Smooth muscle cell (in vitro differentiated cells): ENCODE measurements at regions not wholly inside any gene's neighbourhood (a gene's known extent, or its start where the extent isn't known, plus 50 kb on each side); places are given as distances from the start of the nearest gene placed in this dataset.

Source experiments
- DNase-seq: peaks from one replicate; lab custom pipeline; 2025; ENCODE audit not compliant: unreplicated experiment; lab: John Stamatoyannopoulos, UW
- H2AFZ ChIP-seq: fragments of 200-600 bp; sonication (generic); 2 replicates; pipeline ENCODE4 v1.6.0; 2016; ENCODE audit warnings: antibody characterized with exemption, low read depth, mild to moderate bottlenecking
- H3F3A ChIP-seq: fragments of 200-600 bp; sonication (generic); 2 replicates; pipeline ENCODE4 v1.6.0; 2017; ENCODE audit warnings: antibody characterized with exemption, low read depth
- H3K27ac ChIP-seq: fragments of 200-600 bp; sonication (generic); 2 replicates; pipeline ENCODE4 v1.5.1; 2016; ENCODE audit warnings: low read depth, mild to moderate bottlenecking
- H3K27me3 ChIP-seq: fragments of 200-600 bp; sonication (generic); 2 replicates; pipeline ENCODE4 v1.6.1; 2016; ENCODE audit warnings: low read depth, mild to moderate bottlenecking
- H3K36me3 ChIP-seq: fragments of 200-600 bp; sonication (generic); 2 replicates; pipeline ENCODE4 v1.5.1; 2016; ENCODE audit warnings: low read depth
- H3K4me1 ChIP-seq: fragments of 200-600 bp; sonication (generic); 2 replicates; pipeline ENCODE4 v1.5.1; 2016; ENCODE audit warnings: low read depth
- H3K4me2 ChIP-seq: fragments of 200-600 bp; sonication (generic); 2 replicates; pipeline ENCODE4 v1.6.0; 2016; ENCODE audit warnings: mild to moderate bottlenecking
- H3K4me3 ChIP-seq: fragments of 200-600 bp; sonication (generic); 2 replicates; pipeline ENCODE4 v1.5.1; 2016; ENCODE audit warnings: mild to moderate bottlenecking
- H3K79me2 ChIP-seq: fragments of 200-600 bp; sonication (generic); 2 replicates; pipeline ENCODE4 v1.6.0; 2016; ENCODE audit warnings: low read depth, mild to moderate bottlenecking
- H3K9ac ChIP-seq: fragments of 200-600 bp; sonication (generic); 2 replicates; pipeline ENCODE4 v1.6.0; 2016; ENCODE audit warnings: low read depth
- H3K9me3 ChIP-seq: fragments of 200-600 bp; sonication (generic); replicated peaks from 2 replicates; pipeline ENCODE4 v1.5.1; 2016; ENCODE audit warnings: low read depth
- H4K20me1 ChIP-seq: fragments of 200-600 bp; sonication (generic); 2 replicates; pipeline ENCODE4 v1.6.0; 2016; ENCODE audit warnings: low read depth
- WGBS: methylation state at CpG from one replicate; pipeline ENCODE4 v1.1.7; 2016; ENCODE audit warnings: low lambda C conversion rate; 5-methylcytosine and 5-hydroxymethylcytosine counted together
- TF ChIP-seq, protein P1 (sequence below): fragments of 200-600 bp; sonication (generic); IDR thresholded peaks from 2 replicates; pipeline ENCODE4 v1.5.1; 2017; ENCODE audit warnings: borderline replicate concordance, mild to moderate bottlenecking, antibody characterized with exemption; ENCODE audit not compliant: insufficient read depth, poor library complexity, severe bottlenecking

DNA sequence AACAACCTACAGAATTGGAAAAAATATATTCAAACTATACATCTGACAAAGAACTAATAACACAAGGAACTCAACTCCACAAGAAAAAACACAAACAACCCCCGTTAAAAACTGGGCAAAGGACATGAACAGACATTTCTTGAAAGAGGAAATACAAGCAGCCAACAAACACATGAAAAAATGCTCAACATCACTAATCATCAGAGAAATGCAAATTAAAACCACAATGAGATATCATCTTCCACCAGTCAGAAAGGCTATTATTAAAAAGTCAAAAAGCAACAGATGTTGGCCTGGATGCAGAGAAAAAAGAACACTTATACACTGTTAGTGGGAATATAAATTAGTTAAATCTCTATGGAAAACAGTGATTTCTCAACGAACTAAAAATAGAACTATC, 82.6 kb upstream of the CCDC91 start:
- H3K4me3 ChIP-seq, result no peak overlapping the region
- H3K27ac ChIP-seq, result peak overlapping the region; percentile 4
- no peak for DNase-seq
- H3K4me2 ChIP-seq, result peak overlapping the region; percentile 2
- no peak overlapping the region for H3K9ac ChIP-seq
- H3K79me2 ChIP-seq, result no peaks in the 10 kb centered on the region
- H3F3A ChIP-seq, result no peaks in the 10 kb centered on the region
- 84% methylated on average over 2 of the region's 2 CpGs for WGBS
- no peaks in the 10 kb centered on the region for H3K9me3 ChIP-seq
- no peak overlapping the region for H2AFZ ChIP-seq
- H3K36me3 ChIP-seq, result no peaks in the 10 kb centered on the region
- TF ChIP-seq, protein P1, sequence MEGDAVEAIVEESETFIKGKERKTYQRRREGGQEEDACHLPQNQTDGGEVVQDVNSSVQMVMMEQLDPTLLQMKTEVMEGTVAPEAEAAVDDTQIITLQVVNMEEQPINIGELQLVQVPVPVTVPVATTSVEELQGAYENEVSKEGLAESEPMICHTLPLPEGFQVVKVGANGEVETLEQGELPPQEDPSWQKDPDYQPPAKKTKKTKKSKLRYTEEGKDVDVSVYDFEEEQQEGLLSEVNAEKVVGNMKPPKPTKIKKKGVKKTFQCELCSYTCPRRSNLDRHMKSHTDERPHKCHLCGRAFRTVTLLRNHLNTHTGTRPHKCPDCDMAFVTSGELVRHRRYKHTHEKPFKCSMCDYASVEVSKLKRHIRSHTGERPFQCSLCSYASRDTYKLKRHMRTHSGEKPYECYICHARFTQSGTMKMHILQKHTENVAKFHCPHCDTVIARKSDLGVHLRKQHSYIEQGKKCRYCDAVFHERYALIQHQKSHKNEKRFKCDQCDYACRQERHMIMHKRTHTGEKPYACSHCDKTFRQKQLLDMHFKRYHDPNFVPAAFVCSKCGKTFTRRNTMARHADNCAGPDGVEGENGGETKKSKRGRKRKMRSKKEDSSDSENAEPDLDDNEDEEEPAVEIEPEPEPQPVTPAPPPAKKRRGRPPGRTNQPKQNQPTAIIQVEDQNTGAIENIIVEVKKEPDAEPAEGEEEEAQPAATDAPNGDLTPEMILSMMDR, result no peak
- H4K20me1 ChIP-seq, result no peaks in the 10 kb centered on the region
- H3K4me1 ChIP-seq, result no peaks in the 10 kb centered on the region
- no peaks in the 10 kb centered on the region for H3K27me3 ChIP-seq

DNA sequence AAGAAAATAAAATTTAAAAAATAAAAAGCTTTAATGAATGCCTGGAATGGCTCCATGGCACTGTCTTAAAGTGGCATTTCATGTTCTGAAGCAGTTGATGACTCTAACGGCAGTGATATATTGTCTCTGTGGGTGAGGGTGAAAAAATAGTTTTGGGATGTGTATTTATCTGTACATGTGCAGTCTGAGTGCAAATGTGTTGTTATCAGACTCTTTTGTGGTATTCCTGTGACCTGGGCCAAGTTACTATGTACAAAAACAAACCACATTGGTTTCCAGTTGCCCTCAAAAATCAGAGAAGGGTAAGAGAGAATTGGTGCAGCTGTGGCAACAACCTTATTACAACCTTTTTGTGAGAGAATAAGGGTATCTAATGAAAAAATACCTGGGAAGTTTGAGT, 81.7 kb upstream of the CCDC91 start:
- Histone ChIP-seq H3K79me2 (no peaks in the 10 kb centered on the region), H3K27ac (no peak overlapping the region), H3K4me1 (no peaks in the 10 kb centered on the region), H3K4me3 (no peak overlapping the region), H4K20me1 (no peaks in the 10 kb centered on the region), H3K36me3 (no peaks in the 10 kb centered on the region), H3K27me3 (no peaks in the 10 kb centered on the region), H2AFZ (no peak overlapping the region), H3F3A (no peaks in the 10 kb centered on the region), H3K9ac (no peak overlapping the region), H3K9me3 (no peaks in the 10 kb centered on the region), H3K4me2 (no peak overlapping the region)
- no peak for DNase-seq
- WGBS, result 50% methylated on average over 1 of the region's 1 CpG
- TF ChIP-seq, protein P1, result no peak

DNA sequence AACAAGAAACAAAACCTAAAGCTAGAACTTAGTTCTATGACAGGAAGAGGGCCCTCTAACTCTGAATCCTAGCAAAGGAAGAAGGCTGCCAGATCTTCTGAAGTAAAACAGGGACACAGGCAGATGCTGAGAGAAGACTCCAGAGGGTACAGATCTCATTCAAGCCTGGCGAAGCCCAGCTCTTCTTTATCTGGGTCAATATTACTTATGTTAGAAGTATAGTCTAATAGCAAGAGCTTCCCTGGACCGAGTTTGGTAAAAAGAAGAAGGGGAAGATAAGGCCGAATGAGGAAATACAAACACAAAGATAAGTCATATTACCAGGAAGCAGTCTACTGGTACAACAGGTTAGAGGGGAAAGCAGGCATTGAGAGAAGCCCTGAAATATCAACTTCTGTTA, 79.9 kb upstream of the CCDC91 start:
- H3F3A ChIP-seq, result no peaks in the 10 kb centered on the region
- TF ChIP-seq, protein P1, result no peak
- H3K4me3 ChIP-seq, result no peak overlapping the region
- no peaks in the 10 kb centered on the region for H3K27me3 ChIP-seq
- H3K4me2 ChIP-seq, result no peak overlapping the region
- H3K4me1 ChIP-seq, result no peaks in the 10 kb centered on the region
- no peaks in the 10 kb centered on the region for H4K20me1 ChIP-seq
- H3K9ac ChIP-seq, result no peak overlapping the region
- H3K36me3 ChIP-seq, result no peaks in the 10 kb centered on the region
- H3K9me3 ChIP-seq, result no peaks in the 10 kb centered on the region
- H2AFZ ChIP-seq, result peak overlapping the region; percentile 71
- no peak for DNase-seq
- no peaks in the 10 kb centered on the region for H3K79me2 ChIP-seq
- WGBS, result 60% methylated on average over 3 of the region's 3 CpGs
- no peak overlapping the region for H3K27ac ChIP-seq

DNA sequence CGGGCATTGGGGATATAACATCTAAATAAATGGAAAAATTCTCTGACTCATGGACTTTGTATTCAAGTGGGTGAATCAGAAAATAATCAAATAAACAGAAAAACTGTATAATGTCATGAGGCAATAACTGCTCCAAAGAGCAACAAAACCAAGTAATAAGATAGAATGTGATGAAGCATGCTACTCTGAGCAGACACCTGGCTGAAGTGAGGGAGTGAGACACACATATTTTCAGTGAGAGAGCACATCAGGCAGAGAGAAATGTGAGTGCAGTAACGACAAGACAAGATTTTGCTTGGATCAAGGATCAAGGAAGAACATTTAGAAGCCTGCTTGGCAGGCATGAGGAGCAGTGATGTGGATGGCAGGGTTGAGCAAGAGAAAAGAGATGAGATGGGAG, 75.8 kb upstream of the CCDC91 start:
- H3K9me3 ChIP-seq, result no peaks in the 10 kb centered on the region
- H3K36me3 ChIP-seq, result no peaks in the 10 kb centered on the region
- no peak for DNase-seq
- no peak overlapping the region for H3K4me2 ChIP-seq
- peak overlapping the region; percentile 22 for H2AFZ ChIP-seq
- H3K4me1 ChIP-seq, result no peaks in the 10 kb centered on the region
- no peaks in the 10 kb centered on the region for H3K27me3 ChIP-seq
- WGBS, result 69% methylated on average over 2 of the region's 2 CpGs
- no peak overlapping the region for H3K9ac ChIP-seq
- H4K20me1 ChIP-seq, result no peaks in the 10 kb centered on the region
- no peaks in the 10 kb centered on the region for H3K79me2 ChIP-seq
- no peak overlapping the region for H3K4me3 ChIP-seq
- H3K27ac ChIP-seq, result no peak overlapping the region
- H3F3A ChIP-seq, result no peaks in the 10 kb centered on the region
- TF ChIP-seq, protein P1, result no peak
